Fibroblast of lung (primary cell): ENCODE measurements at regions not wholly inside any gene's neighbourhood (a gene's known extent, or its start where the extent isn't known, plus 50 kb on each side); places are given as distances from the start of the nearest gene placed in this dataset.

Source experiments
- CTCF ChIP-seq, 2 donors: IDR thresholded peaks in 1 of 2; conservative IDR thresholded peaks in 1 of 2; 1 replicate in 1 of 2; 2 replicates in 1 of 2; pipeline ENCODE4 v1.5.1; 2011 to 2012; ENCODE audit warnings: low read length in 2 of 2, control low read depth in 1 of 2, inconsistent platforms in 1 of 2, low read depth in 1 of 2, mild to moderate bottlenecking in 1 of 2
- EZH2 ChIP-seq: IDR thresholded peaks from 2 replicates; pipeline ENCODE4 v1.5.1; 2012; ENCODE audit warnings: low read length, control low read depth, mild to moderate bottlenecking; ENCODE audit errors: missing control alignments

GRCh38 chr21:35801391-35801790, 258.9 kb downstream of the SETD4 start:
- TF ChIP-seq CTCF (conservative IDR thresholded peaks at IDR 0.05 in 1 of 2, IDR thresholded peaks at IDR 0.05 in 1 of 2; ENCODE audit: low read depth in 1 of 2, low read length in 2 of 2), result no peak
- no peak for TF ChIP-seq EZH2
